Body of pancreas (tissue), 4 donors: ENCODE measurements at regions not wholly inside any gene's neighbourhood (a gene's known extent, or its start where the extent isn't known, plus 50 kb on each side); places are given as distances from the start of the nearest gene placed in this dataset.

Experiments
- CTCF ChIP-seq, 7 experiments: fragments of 450-650 bp in 4 of 7; fragments of 200-600 bp in 3 of 7; sonication (generic) in 3 of 7; IDR thresholded peaks; one replicate each; pipeline ENCODE4 v1.5.1; 2016 to 2019; ENCODE audit warnings: antibody characterized with exemption in 7 of 7
- POLR2A ChIP-seq, 3 donors: fragments of 450-650 bp; IDR thresholded peaks; one replicate each; pipeline ENCODE4 v1.6.1; 2016; ENCODE audit warnings: antibody characterized with exemption in 3 of 3, mild to moderate bottlenecking in 2 of 3

GRCh38 chr16:52948946-52949345, 103.8 kb downstream of the CHD9NB start:
- TF ChIP-seq POLR2A (IDR thresholded peaks at IDR 0.05) (no peak), CTCF (IDR thresholded peaks at IDR 0.05) (no peak)
